HCT116 (cell line): ENCODE measurements at regions not wholly inside any gene's neighbourhood (a gene's known extent, or its start where the extent isn't known, plus 50 kb on each side); places are given as distances from the start of the nearest gene placed in this dataset.

Source experiments
- CBX3 ChIP-seq: IDR thresholded peaks from 2 replicates; pipeline ENCODE4 v1.6.1; 2012; ENCODE audit warnings: low read depth
- CEBPB ChIP-seq: IDR thresholded peaks from 2 replicates; pipeline ENCODE4 v1.6.1; 2012; ENCODE audit warnings: low read depth
- CTCF ChIP-seq, 3 experiments: fragments of 200-600 bp in 1 of 3; sonication (generic) in 1 of 3; IDR thresholded peaks in 2 of 3; conservative IDR thresholded peaks in 1 of 3; 2 replicates each; pipeline ENCODE4 v1.5.1; 2012 to 2017; ENCODE audit warnings: low read depth in 2 of 3, low read length in 2 of 3, antibody characterized with exemption in 1 of 3, borderline replicate concordance in 1 of 3, control low read depth in 1 of 3, mild to moderate bottlenecking in 1 of 3, mixed read lengths in 1 of 3, mixed run types in 1 of 3, moderate library complexity in 1 of 3; ENCODE audit not compliant: insufficient read depth in 1 of 3
- EGR1 ChIP-seq: IDR thresholded peaks from 2 replicates; pipeline ENCODE4 v1.6.1; 2012; ENCODE audit warnings: low read depth
- FOSL1 ChIP-seq: IDR thresholded peaks from 2 replicates; pipeline ENCODE4 v1.6.1; 2012; ENCODE audit warnings: low read depth
- JUND ChIP-seq: IDR thresholded peaks from 2 replicates; pipeline ENCODE4 v1.6.1; 2012
- POLR2A ChIP-seq: IDR thresholded peaks from 2 replicates; pipeline ENCODE4 v1.7.0; 2011; ENCODE audit warnings: borderline replicate concordance; ENCODE audit not compliant: insufficient read depth, insufficient read length; ENCODE audit errors: extremely low read depth
- POLR2AphosphoS5 ChIP-seq: IDR thresholded peaks from 2 replicates; pipeline ENCODE4 v1.6.1; 2011; ENCODE audit warnings: mild to moderate bottlenecking, low read depth, low read length, moderate library complexity
- REST ChIP-seq: IDR thresholded peaks from 2 replicates; pipeline ENCODE4 v1.6.1; 2012; ENCODE audit warnings: low read depth
- ZFX ChIP-seq: fragments of 450-650 bp; IDR thresholded peaks from 2 replicates; pipeline ENCODE4 v1.6.1; 2017

GRCh38 chr2:234661175-234661574 is 164.3 kb upstream of the ARL4C start:
- TF ChIP-seq CTCF (IDR thresholded peaks at IDR 0.05 in 2 of 3, conservative IDR thresholded peaks at IDR 0.05 in 1 of 3; ENCODE audit: borderline replicate concordance in 1 of 3, insufficient read depth in 1 of 3, low read depth in 2 of 3, low read length in 2 of 3) (no peak), EGR1 (no peak), CBX3 (no peak), POLR2AphosphoS5 (no peak), JUND (no peak), ZFX (no peak), CEBPB (no peak), POLR2A (no peak), REST (no peak), FOSL1 (no peak)
